T47D (cell line): ENCODE measurements at regions not wholly inside any gene's neighbourhood (a gene's known extent, or its start where the extent isn't known, plus 50 kb on each side); places are given as distances from the start of the nearest gene placed in this dataset.

ENCODE experiments used
- DNase-seq, 2 experiments: peaks; one replicate each; pipeline versions ENCODE4 v3.0.0 to v3.0.0-alpha.2; 2011 to 2012; ENCODE audit warnings: low read depth in 1 of 2, low spot score in 1 of 2
- JUND ChIP-seq: IDR thresholded peaks from 2 replicates; pipeline ENCODE4 v1.6.1; 2012; ENCODE audit warnings: low read depth
- in situ Hi-C: cut with HindIII; loops from 2 replicates; pipeline ENCODE4 v1.10.0; 2016; ENCODE audit warnings: low sequenced_read_pairs, low pct_unique_long_range_greater_than_20kb

DNA sequence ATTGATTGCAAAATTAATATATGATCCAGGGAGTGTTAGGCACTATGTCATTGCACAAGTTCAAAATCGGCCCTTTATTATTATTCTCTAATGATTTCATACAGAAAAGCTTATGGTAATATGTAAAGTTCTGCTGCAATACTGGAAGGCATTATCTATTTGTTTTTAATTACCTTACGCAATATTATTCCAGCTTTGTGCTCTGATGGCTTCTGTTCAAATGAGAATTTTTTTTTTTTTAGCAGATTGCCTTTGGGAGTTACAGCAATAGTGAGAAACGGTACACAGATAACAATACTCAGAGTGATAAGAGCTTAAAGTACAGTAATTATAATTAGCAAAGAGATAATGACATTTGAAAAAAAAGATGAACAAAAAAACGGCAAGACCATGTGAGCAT, 602.2 kb upstream of the ALCAM start:
- in situ Hi-C loops: no loop called here
- no peak for DNase-seq
- no peak for TF ChIP-seq JUND

- in situ Hi-C loops: no loop called here
- no peak for TF ChIP-seq JUND
- DNase-seq: no peak
Measured at GRCh38 chr3:104768886-104769285, 597.8 kb upstream of the ALCAM start.

GRCh38 chr3:104779324-104779723, 587.4 kb upstream of the ALCAM start:
- in situ Hi-C loops: no loop called here
- DNase-seq: no peak
- TF ChIP-seq JUND: no peak

- in situ Hi-C loops: no loop called here
- no peak for DNase-seq
- no peak for TF ChIP-seq JUND
Measured at GRCh38 chr3:104781112-104781511, 585.6 kb upstream of the ALCAM start.

DNA sequence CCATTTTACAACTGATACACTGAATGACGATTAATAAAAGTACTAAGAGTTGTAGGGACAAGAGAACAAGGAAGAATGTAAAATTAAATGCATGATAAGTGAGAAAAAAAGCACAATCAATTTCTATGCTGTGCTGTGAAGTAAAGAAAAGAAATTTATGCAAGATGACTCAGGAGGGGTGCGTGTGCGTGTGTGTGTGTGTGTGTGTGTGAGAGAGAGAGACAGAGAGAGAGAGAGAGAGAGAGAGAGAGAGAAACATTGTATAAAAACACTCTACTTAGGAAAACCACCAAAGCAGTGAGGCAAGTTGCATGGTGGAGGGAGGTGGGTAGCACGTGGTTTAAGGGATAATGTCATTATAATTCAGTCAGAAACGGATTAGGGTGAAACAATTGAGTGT, 580.8 kb upstream of the ALCAM start:
- no peak for DNase-seq
- in situ Hi-C loops: no loop called here
- no peak for TF ChIP-seq JUND

DNA sequence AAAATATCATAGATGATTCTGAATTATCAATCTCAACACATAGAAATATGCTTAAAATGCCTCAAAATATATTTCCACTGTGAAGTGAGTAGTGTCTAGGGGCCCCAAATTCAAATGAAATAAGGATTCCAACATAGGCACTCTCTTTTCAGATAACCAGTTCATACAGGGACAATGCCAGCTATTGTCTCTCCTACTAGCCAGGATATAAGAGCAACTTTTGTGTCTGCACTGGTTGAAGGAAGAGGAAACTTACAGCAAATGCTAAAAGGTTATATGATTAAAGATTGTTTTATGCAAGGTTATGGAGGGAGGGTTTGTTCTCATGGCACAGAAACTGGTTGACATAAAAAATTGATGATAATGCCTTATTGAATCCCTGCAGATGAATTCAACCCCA, 579.4 kb upstream of the ALCAM start:
- no peak for TF ChIP-seq JUND
- DNase-seq: no peak
- in situ Hi-C loops: no loop called here

GRCh38 chr3:104788807-104789206, 577.9 kb upstream of the ALCAM start:
- no peak for DNase-seq
- in situ Hi-C loops: no loop called here
- no peak for TF ChIP-seq JUND

DNA sequence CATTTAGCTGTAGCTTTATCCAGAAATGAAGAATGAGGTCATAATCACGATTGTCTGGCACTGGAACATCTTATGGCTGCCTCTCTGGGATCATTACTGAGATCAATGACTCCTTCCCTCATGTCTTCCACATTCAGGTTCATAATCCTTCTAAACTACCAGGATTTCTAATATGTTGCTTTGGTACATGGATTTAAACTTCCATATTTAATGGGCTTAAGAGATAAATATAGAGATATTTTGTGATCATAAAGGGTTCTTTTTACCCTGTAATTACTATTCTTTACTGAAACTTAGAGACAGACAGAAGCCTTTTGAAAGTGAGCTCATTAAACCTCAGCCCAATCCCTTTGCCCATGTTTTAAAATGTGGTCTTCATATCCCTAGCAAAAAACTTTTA, 575.4 kb upstream of the ALCAM start:
- in situ Hi-C loops: no loop called here
- TF ChIP-seq JUND: no peak
- no peak for DNase-seq

DNA sequence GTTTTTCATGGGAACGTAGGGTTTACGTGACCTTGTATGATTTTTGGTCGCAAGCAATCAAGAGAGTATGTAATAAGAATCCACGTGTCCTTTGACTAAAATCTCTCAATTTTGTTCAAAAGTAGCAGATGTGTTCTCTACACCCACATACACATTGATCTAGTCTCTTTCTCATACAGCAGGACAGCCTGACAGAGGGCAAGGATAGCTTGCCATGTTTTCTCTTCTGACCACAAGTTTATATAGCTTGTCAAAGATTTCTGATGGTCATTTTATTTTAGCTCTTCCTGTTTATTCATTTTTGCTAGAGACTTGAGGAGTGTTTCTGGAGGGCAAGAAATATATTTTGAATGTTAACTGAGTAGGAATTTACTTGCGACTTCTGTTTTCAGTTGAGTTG, 570.2 kb upstream of the ALCAM start:
- DNase-seq: no peak
- TF ChIP-seq JUND: no peak
- in situ Hi-C loops: no loop called here

DNA sequence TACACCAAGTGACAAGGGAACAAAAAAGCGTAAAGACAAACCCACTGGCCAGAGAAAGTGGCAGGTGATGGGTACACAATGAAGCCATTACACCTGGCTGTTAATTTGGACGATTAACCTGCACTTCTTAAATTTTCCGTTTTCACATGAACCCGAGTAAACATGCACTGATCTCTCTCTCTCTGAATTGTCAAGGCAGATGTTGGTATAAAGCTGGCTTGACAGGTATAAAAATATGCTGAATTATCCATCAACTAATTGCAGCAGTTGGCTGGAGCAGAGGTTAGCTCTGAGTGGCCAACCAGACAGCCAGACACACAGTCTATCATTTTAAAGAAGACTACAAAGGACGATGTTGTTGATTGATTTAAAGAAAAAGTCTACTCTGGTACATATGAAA, 561.7 kb upstream of the ALCAM start:
- DNase-seq: no peak
- in situ Hi-C loops: no loop called here
- no peak for TF ChIP-seq JUND

DNA sequence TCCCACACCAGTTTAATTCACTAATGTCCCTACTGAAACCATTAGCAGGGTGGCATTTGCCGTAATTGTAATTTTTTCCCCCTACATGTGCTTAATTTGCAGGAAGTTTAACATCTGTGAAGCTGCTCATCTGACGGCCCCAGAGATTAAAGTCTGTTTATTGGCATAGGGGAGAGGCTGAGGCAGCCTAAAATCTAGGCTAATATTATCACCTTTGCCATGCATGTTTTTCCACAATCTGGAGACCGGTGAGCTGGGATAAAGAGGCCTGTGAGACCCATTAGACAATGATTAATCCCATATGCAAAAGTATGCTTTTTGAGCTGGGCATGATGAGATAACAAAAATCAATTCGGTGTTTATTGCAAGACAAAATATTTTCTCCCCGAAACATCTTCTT, 561.2 kb upstream of the ALCAM start:
- in situ Hi-C loops: no loop called here
- DNase-seq: no peak
- no peak for TF ChIP-seq JUND

DNA sequence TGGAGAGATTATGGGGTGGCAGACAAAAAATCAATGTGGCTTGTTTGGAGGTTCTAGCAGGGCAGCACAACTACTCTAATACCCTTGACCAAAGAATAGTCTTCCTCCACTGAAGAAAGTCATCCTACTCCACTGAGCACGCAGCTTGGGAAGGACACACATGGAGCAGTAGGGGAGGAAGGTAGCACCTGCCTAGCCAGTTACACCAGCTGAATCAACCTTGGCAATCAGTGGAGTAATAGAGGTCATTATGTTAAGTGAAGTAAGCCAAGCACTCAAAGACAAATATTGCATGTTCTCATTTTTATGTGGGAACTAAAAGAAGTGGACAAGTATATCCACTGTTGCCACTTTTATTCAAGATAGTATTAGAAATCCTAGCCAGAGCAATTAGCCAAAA, 555.8 kb upstream of the ALCAM start:
- in situ Hi-C loops: no loop called here
- peak in 1 of 2 experiments; percentile 30 for DNase-seq

DNA sequence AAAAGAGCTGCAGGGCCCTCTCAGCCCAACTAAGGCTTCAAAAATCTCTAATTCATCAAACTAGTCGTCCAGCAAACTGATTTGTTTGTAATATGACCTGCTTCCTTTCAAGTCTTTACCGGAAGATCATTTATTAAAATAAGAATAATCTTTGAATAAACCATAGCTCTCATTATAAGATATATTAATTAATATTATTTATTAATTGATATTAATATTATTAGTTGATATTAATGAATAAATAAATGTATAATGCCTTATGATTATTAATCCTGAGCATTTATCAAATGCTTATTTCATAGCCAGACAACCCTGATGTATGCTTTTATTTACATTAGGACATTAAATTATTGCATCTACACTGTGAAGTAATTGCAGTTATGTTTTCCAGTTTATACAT, 550.7 kb upstream of the ALCAM start:
- DNase-seq: no peak
- no peak for TF ChIP-seq JUND
- in situ Hi-C loops: no loop called here

More for the DNA sequence above, 555.8 kb upstream of the ALCAM start:
- no peak for TF ChIP-seq JUND

GRCh38 chr3:104816716-104817115, 550.0 kb upstream of the ALCAM start:
- no peak for DNase-seq
- in situ Hi-C loops: no loop called here

GRCh38 chr3:104819333-104819732, 547.4 kb upstream of the ALCAM start:
- in situ Hi-C loops: no loop called here
- TF ChIP-seq JUND: no peak
- no peak for DNase-seq

More at GRCh38 chr3:104816716-104817115, 550.0 kb upstream of the ALCAM start:
- TF ChIP-seq JUND: no peak
